Adrenal gland (tissue), 9 donors: ENCODE measurements at regions not wholly inside any gene's neighbourhood (a gene's known extent, or its start where the extent isn't known, plus 50 kb on each side); places are given as distances from the start of the nearest gene placed in this dataset.
A peak's percentile ranks its signal among the peaks of the same experiment; 100 is the strongest.

Experiments
- DNase-seq, 7 donors: peaks; one replicate each; pipeline ENCODE4 v3.0.0-alpha.2; 2019 to 2020
- H3K27ac ChIP-seq, 5 donors: fragments of 200-600 bp; sonication (generic) in 4 of 5; 1 replicate in 3 of 5; 2 replicates in 2 of 5; pipeline versions ENCODE4 v1.5.1 to v1.8.0; 2016 to 2020; ENCODE audit warnings: mild to moderate bottlenecking in 1 of 5
- H3K27me3 ChIP-seq: fragments of 200-600 bp; 2 replicates; pipeline ENCODE4 v1.8.0; 2021
- H3K36me3 ChIP-seq, 2 donors: fragments of 200-600 bp; replicated peaks in 1 of 2; 1 replicate in 1 of 2; 2 replicates in 1 of 2; pipeline versions ENCODE4 v1.5.1 to v1.8.0; 2018 to 2022
- H3K4me1 ChIP-seq, 2 donors: fragments of 200-600 bp; replicated peaks in 1 of 2; 1 replicate in 1 of 2; 2 replicates in 1 of 2; pipeline versions ENCODE4 v1.5.1 to v1.8.0; 2018 to 2021
- H3K4me3 ChIP-seq, 4 donors: fragments of 200-600 bp; sonication (generic) in 3 of 4; one replicate each; pipeline ENCODE4 v1.5.1; 2016 to 2018
- H3K9me3 ChIP-seq, 3 donors: fragments of 200-600 bp; sonication (generic) in 1 of 3; replicated peaks in 1 of 3; 1 replicate in 2 of 3; 2 replicates in 1 of 3; pipeline versions ENCODE4 v1.5.1 to v1.8.0; 2016 to 2021
- CTCF ChIP-seq, 6 experiments: fragments of 450-650 bp in 4 of 6; fragments of 200-600 bp in 2 of 6; sonication (generic) in 1 of 6; IDR thresholded peaks; 1 replicate in 5 of 6; 2 replicates in 1 of 6; pipeline versions ENCODE4 v1.5.1 to v1.8.0; 2016 to 2021; ENCODE audit warnings: antibody characterized with exemption in 6 of 6, mild to moderate bottlenecking in 2 of 6, moderate library complexity in 1 of 6
- POLR2A ChIP-seq, 2 donors: fragments of 450-650 bp; IDR thresholded peaks; one replicate each; pipeline ENCODE4 v1.6.1; 2017; ENCODE audit warnings: antibody characterized with exemption in 2 of 2, mild to moderate bottlenecking in 2 of 2, moderate library complexity in 1 of 2
- WGBS, 4 donors: extraction: QIAGEN DNeasy Blood & Tissue Kit in 2 of 4; methylation state at CpG; one replicate each; pipeline versions ENCODE4 v1.1.5 to v1.1.7; 2013 to 2017; 5-methylcytosine and 5-hydroxymethylcytosine counted together
- intact Hi-C, 2 donors: fragments of 100-400 bp; cut with DNase I; formaldehyde crosslinking; loops; one replicate each; pipeline versions ENCODE4 v1.14.1 to v1.15.0; 2022 to 2023
- donor health status: healthy with polysubstance abuse.
- donor health status: Bipolar disorder and iron deficiency.
- donor health status: DM: yes; HTN: yes; CAD: no.
- donor health status: DM: no; HTN: no; CAD: no.
- donor health status: DM: no; HTN: no; CAD: no.

GRCh38 chr9:92177591-92177990 is 62.4 kb upstream of the SPTLC1 start:
- Histone ChIP-seq H3K27me3 (no peaks in the 10 kb centered on the region), H3K4me1 (peaks cover 0 to 8% of the 10 kb centered on the region in 2 donors), H3K36me3 (no peaks in the 10 kb centered on the region), H3K4me3 (no peak overlapping the region), H3K27ac (no peak overlapping the region), H3K9me3 (no peaks in the 10 kb centered on the region)
- TF ChIP-seq CTCF (IDR thresholded peaks at IDR 0.05) = no peak
- TF ChIP-seq POLR2A (IDR thresholded peaks at IDR 0.05) = no peak
- DNase-seq = peak in 1 of 7 donors; percentile 4
- 92 to 100% (median 94%) methylated on average over 5 of the region's 5 CpGs for WGBS, 4 donors
- intact Hi-C loops = no loop called here

GRCh38 chr9:92176800-92177185 is 61.6 kb upstream of the SPTLC1 start:
- DNase-seq = peak in 1 of 7 donors; percentile 25
- no peak overlapping the region for H3K27ac ChIP-seq
- H3K9me3 ChIP-seq = no peaks in the 10 kb centered on the region
- H3K4me3 ChIP-seq = no peak overlapping the region
- WGBS, 4 donors = 93 to 96% (median 94%) methylated on average over 5 of the region's 5 CpGs
- H3K36me3 ChIP-seq = no peaks in the 10 kb centered on the region
- intact Hi-C loops = no loop called here
- no peaks in the 10 kb centered on the region for H3K27me3 ChIP-seq
- peaks cover 0 to 8% of the 10 kb centered on the region in 2 donors for H3K4me1 ChIP-seq
- TF ChIP-seq CTCF (IDR thresholded peaks at IDR 0.05) (no peak), POLR2A (IDR thresholded peaks at IDR 0.05) (no peak)

GRCh38 chr9:92176068-92176799 is 61.0 kb upstream of the SPTLC1 start:
- intact Hi-C loops = no loop called here
- 79 to 90% (median 84%) methylated on average over 8 to 9 of the region's 9 CpGs for WGBS, 4 donors
- no peak for TF ChIP-seq POLR2A (IDR thresholded peaks at IDR 0.05)
- TF ChIP-seq CTCF (IDR thresholded peaks at IDR 0.05) = peak in 4 of 6 experiments; percentile 12 to 20 (median 18)
- H3K4me1 ChIP-seq = peaks cover 0 to 8% of the 10 kb centered on the region in 2 donors
- no peak overlapping the region for H3K27ac ChIP-seq
- no peak overlapping the region for H3K4me3 ChIP-seq
- no peaks in the 10 kb centered on the region for H3K27me3 ChIP-seq
- DNase-seq = peak in 1 of 7 donors; percentile 36
- H3K36me3 ChIP-seq = no peaks in the 10 kb centered on the region
- no peaks in the 10 kb centered on the region for H3K9me3 ChIP-seq

GRCh38 chr9:92175441-92175840 is 60.2 kb upstream of the SPTLC1 start:
- Histone ChIP-seq H3K36me3 (no peaks in the 10 kb centered on the region), H3K27ac (no peak overlapping the region), H3K4me3 (no peak overlapping the region), H3K27me3 (no peaks in the 10 kb centered on the region), H3K9me3 (no peaks in the 10 kb centered on the region), H3K4me1 (peaks cover 0 to under 1% of the 10 kb centered on the region in 2 donors)
- no peak for TF ChIP-seq POLR2A (IDR thresholded peaks at IDR 0.05)
- no peak for TF ChIP-seq CTCF (IDR thresholded peaks at IDR 0.05)
- intact Hi-C loops = no loop called here
- 89 to 94% (median 91%) methylated on average over 2 of the region's 2 CpGs for WGBS, 4 donors
- peak in 1 of 7 donors; percentile 24 for DNase-seq
